Stomach (tissue), 8 donors: ENCODE measurements at regions not wholly inside any gene's neighbourhood (a gene's known extent, or its start where the extent isn't known, plus 50 kb on each side); places are given as distances from the start of the nearest gene placed in this dataset.
A peak's percentile ranks its signal among the peaks of the same experiment; 100 is the strongest.

Experiments
- DNase-seq, 2 donors: peaks; one replicate each; pipeline versions ENCODE4 v3.0.0 to v3.0.0-alpha.2; 2013 to 2019
- H3K27ac ChIP-seq, 5 donors: fragments of 200-600 bp in 4 of 5; sonication (generic) in 4 of 5; one replicate each; pipeline ENCODE4 v1.5.1; 2013 to 2019; ENCODE audit warnings: mild to moderate bottlenecking in 1 of 5, moderate library complexity in 1 of 5
- H3K27me3 ChIP-seq, 3 donors: fragments of 200-600 bp; sonication (generic); one replicate each; pipeline ENCODE4 v1.5.1; 2017 to 2019; ENCODE audit warnings: mixed run types in 1 of 3
- H3K36me3 ChIP-seq, 4 donors: fragments of 200-600 bp; sonication (generic); 1 replicate in 3 of 4; 2 replicates in 1 of 4; pipeline ENCODE4 v1.5.1; 2016 to 2019
- H3K4me1 ChIP-seq, 4 donors: fragments of 200-600 bp; sonication (generic); one replicate each; pipeline ENCODE4 v1.5.1; 2016 to 2019
- H3K4me3 ChIP-seq, 4 donors: fragments of 200-600 bp; sonication (generic) in 3 of 4; one replicate each; pipeline ENCODE4 v1.5.1; 2016 to 2019; ENCODE audit warnings: mild to moderate bottlenecking in 1 of 4
- H3K9me3 ChIP-seq, 4 donors: fragments of 200-600 bp; sonication (generic); one replicate each; pipeline ENCODE4 v1.5.1; 2016 to 2019
- EP300 ChIP-seq: sonication (generic); formaldehyde crosslinking; IDR thresholded peaks from one replicate; pipeline ENCODE4 v1.6.1; 2017; ENCODE audit warnings: antibody characterized with exemption
- POLR2A ChIP-seq, 4 donors: fragments of 450-650 bp; IDR thresholded peaks; one replicate each; pipeline ENCODE4 v1.6.1; 2016; ENCODE audit warnings: antibody characterized with exemption in 4 of 4, control low read depth in 2 of 4, mild to moderate bottlenecking in 1 of 4, moderate library complexity in 1 of 4
- POLR2AphosphoS5 ChIP-seq, 3 donors: sonication (generic); formaldehyde crosslinking; IDR thresholded peaks; one replicate each; pipeline ENCODE4 v1.6.1; 2016; ENCODE audit warnings: antibody characterized with exemption in 3 of 3
- WGBS, 5 donors: extraction: QIAGEN DNeasy Blood & Tissue Kit in 3 of 5; methylation state at CpG; one replicate each; pipeline versions ENCODE4 v1.1.5 to v1.1.7; 2013 to 2018; 5-methylcytosine and 5-hydroxymethylcytosine counted together
- intact Hi-C: fragments of 100-400 bp; cut with DNase I; formaldehyde crosslinking; loops from one replicate; pipeline ENCODE4 v1.15.1; 2023; ENCODE audit warnings: low total_unique reads
- TF ChIP-seq, protein P1 (sequence below), 7 experiments: fragments of 450-650 bp in 4 of 7; fragments of 200-600 bp in 3 of 7; sonication (generic) in 3 of 7; IDR thresholded peaks; one replicate each; pipeline ENCODE4 v1.5.1; 2016 to 2019; ENCODE audit warnings: antibody characterized with exemption in 7 of 7, control low read depth in 2 of 7, mild to moderate bottlenecking in 1 of 7
- donor health status: healthy with polysubstance abuse.
- donor health status: Bipolar disorder and iron deficiency.
- donor health status: healthy.

DNA sequence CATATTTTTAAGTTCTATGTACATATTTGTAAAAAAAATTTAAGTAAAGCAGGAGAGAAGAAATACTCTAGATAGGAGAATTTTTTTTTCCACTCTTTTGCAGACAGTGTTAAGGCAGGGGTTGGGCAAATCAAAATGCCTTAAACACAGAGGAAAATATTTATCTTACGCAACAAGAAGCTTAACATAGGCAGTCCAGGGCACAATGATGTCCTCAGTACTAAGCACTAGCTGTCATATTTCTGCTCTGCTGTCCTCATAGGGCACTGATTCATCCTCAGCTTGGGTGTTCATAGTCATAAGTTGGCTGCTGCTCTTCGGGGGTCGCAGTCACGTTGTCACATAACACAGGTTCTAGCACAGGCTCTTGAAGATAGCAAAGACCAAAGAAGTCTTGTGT lies 247.4 kb downstream of the PTBP2 start:
- Histone ChIP-seq H3K36me3 (no peaks in the 10 kb centered on the region), H3K4me3 (no peak overlapping the region), H3K27ac (no peak overlapping the region), H3K4me1 (peaks cover 0 to 6% (median 2%) of the 10 kb centered on the region in 4 donors), H3K27me3 (no peaks in the 10 kb centered on the region), H3K9me3 (no peaks in the 10 kb centered on the region)
- intact Hi-C loops: loop anchor here (10.0 kb wide), 1 partner anchor 1086 kb away; no protein-coding TSS in a partner anchor
- WGBS, 5 donors: 74 to 81% (median 77%) methylated on average over 4 of the region's 4 CpGs
- TF ChIP-seq, protein P1, sequence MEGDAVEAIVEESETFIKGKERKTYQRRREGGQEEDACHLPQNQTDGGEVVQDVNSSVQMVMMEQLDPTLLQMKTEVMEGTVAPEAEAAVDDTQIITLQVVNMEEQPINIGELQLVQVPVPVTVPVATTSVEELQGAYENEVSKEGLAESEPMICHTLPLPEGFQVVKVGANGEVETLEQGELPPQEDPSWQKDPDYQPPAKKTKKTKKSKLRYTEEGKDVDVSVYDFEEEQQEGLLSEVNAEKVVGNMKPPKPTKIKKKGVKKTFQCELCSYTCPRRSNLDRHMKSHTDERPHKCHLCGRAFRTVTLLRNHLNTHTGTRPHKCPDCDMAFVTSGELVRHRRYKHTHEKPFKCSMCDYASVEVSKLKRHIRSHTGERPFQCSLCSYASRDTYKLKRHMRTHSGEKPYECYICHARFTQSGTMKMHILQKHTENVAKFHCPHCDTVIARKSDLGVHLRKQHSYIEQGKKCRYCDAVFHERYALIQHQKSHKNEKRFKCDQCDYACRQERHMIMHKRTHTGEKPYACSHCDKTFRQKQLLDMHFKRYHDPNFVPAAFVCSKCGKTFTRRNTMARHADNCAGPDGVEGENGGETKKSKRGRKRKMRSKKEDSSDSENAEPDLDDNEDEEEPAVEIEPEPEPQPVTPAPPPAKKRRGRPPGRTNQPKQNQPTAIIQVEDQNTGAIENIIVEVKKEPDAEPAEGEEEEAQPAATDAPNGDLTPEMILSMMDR (IDR thresholded peaks at IDR 0.05): no peak
- TF ChIP-seq POLR2AphosphoS5 (IDR thresholded peaks at IDR 0.05): peak in 1 of 3 donors; percentile 14
- DNase-seq: no peak

DNA sequence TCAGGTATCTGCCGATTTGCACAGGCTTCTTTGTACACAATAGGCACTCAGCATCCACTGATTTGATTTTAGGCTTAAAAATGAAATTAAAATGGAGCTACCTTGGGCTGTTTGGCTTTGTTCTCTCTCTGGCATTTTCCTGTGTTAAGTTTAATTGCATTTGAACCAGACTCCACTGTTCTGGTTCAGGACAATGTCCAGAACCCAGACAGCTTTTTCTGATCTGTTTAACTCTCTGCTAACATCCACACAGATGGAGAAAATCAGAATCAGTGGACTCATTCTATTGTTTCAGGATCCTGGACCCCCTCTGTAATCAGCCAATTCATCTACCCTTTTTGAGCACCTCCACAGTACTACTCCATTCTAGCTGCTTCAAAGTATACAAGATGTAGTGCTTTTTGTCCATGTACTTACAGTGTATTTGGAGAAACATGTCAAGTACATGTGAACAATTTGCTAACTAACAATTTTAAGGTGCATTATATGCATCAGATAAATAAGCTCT lies 248.1 kb downstream of the PTBP2 start:
- H3K4me1 ChIP-seq: peaks cover 0 to 6% (median 2%) of the 10 kb centered on the region in 4 donors
- TF ChIP-seq, protein P1 (IDR thresholded peaks at IDR 0.05): no peak
- no peak for TF ChIP-seq POLR2A (IDR thresholded peaks at IDR 0.05)
- TF ChIP-seq POLR2AphosphoS5 (IDR thresholded peaks at IDR 0.05): no peak
- TF ChIP-seq EP300: no peak
- no peaks in the 10 kb centered on the region for H3K9me3 ChIP-seq
- H3K27ac ChIP-seq: no peak overlapping the region
- intact Hi-C loops: loop anchor here (10.0 kb wide), 1 partner anchor 1085 kb away; no protein-coding TSS in a partner anchor
- no peaks in the 10 kb centered on the region for H3K27me3 ChIP-seq
- no peaks in the 10 kb centered on the region for H3K36me3 ChIP-seq
- no peak overlapping the region for H3K4me3 ChIP-seq
- DNase-seq: no peak
- 68 to 89% (median 81%) methylated on average over 1 of the region's 1 CpG for WGBS, 5 donors

DNA sequence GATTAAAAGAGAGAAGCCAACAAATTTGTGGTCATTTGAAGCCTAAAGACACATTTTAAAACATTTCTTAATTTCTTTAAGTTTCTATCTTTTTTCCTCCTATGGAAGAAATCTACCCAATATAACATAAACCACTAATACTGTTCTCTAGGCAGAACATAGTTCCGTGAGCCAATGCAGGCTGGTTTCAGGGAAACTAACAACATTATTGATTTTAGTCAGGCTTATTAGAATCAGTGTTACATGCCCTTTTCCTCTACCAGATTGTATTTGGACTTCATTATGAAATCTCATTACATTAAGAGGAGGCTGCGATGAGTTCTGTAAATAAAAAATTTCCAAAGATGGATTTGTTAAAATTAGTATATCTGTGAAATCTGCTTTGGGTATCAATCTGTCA lies 249.9 kb downstream of the PTBP2 start:
- H3K4me1 ChIP-seq: peaks cover 0 to 6% (median 2%) of the 10 kb centered on the region in 4 donors
- intact Hi-C loops: no loop called here
- TF ChIP-seq EP300 (no peak), POLR2AphosphoS5 (IDR thresholded peaks at IDR 0.05) (no peak), POLR2A (IDR thresholded peaks at IDR 0.05) (no peak)
- TF ChIP-seq, protein P1 (IDR thresholded peaks at IDR 0.05): no peak
- H3K9me3 ChIP-seq: no peaks in the 10 kb centered on the region
- H3K4me3 ChIP-seq: no peak overlapping the region
- H3K27me3 ChIP-seq: no peaks in the 10 kb centered on the region
- no peak for DNase-seq
- no peak overlapping the region for H3K27ac ChIP-seq
- WGBS, 5 donors: 89 to 96% (median 93%) methylated on average over 2 of the region's 2 CpGs
- H3K36me3 ChIP-seq: no peaks in the 10 kb centered on the region

DNA sequence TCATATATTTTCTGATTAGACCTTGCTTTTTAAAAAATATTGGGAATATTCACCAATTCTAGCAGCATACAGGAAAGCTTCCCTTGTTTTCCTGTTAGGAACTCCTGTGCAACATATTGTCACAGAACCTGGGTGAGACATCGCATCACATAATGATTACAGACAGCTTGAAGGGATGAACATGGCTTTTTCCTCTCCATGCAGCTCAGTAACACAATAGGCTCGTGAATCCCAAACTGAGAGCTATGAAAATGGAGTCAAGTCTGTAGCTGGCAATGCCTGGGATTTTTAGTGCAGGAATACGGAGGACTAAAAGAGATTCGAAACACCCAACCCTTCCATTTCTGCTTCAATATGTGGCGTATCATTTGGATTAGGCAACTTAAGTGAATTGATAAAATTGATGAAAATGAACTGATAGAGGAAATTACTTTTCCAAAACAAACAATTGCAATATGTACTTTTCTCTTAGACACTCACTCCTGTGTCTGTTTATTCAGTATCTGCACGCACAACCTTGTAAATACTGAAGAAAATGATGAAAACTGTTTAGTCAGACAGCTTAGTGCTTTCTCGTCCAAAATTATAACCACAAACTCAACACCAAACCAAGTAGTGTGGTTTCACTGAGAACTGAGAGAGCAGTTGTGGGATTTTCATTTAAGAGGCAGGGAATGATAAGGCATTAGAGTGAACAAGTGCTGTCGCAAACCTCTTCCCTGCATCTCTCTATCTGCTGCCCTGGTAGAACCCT lies 250.4 kb downstream of the PTBP2 start:
- intact Hi-C loops: no loop called here
- 52 to 65% (median 61%) methylated on average over 8 of the region's 8 CpGs for WGBS, 5 donors
- no peaks in the 10 kb centered on the region for H3K9me3 ChIP-seq
- H3K27me3 ChIP-seq: no peaks in the 10 kb centered on the region
- peaks cover 0 to 6% (median 2%) of the 10 kb centered on the region in 4 donors for H3K4me1 ChIP-seq
- DNase-seq: no peak
- TF ChIP-seq POLR2A (IDR thresholded peaks at IDR 0.05): no peak
- no peak for TF ChIP-seq EP300
- no peak for TF ChIP-seq POLR2AphosphoS5 (IDR thresholded peaks at IDR 0.05)
- TF ChIP-seq, protein P1 (IDR thresholded peaks at IDR 0.05): no peak
- H3K4me3 ChIP-seq: no peak overlapping the region
- no peak overlapping the region for H3K27ac ChIP-seq
- no peaks in the 10 kb centered on the region for H3K36me3 ChIP-seq
